ENCODE measurements at regions not wholly inside any gene's neighbourhood (a gene's known extent, or its start where the extent isn't known, plus 50 kb on each side); places are given as distances from the start of the nearest gene placed in this dataset.

GRCh38 chr14:82511399-82511798 is 977.7 kb upstream of the SEL1L start:
- TF ChIP-seq CTCF (IDR thresholded peaks at IDR 0.05) (no peak), POLR2AphosphoS5 (IDR thresholded peaks at IDR 0.05) (no peak), EP300 (IDR thresholded peaks at IDR 0.05; ENCODE audit: low read depth) (no peak), POLR2A (IDR thresholded peaks at IDR 0.05) (no peak)

Data from transverse colon (tissue), 4 donors.